Activated CD4-positive, alpha-beta T cell treated with anti-CD3 and anti-CD28 coated beads, Interleukin-2, amount 50 U/mL, for 4 hours (primary cell): ENCODE measurements at regions not wholly inside any gene's neighbourhood (a gene's known extent, or its start where the extent isn't known, plus 50 kb on each side); places are given as distances from the start of the nearest gene placed in this dataset.

Source experiments
- DNase-seq, 2 experiments: peaks; one replicate each; pipeline ENCODE4 v3.0.0-alpha.2; 2020

GRCh38 chr2:211241891-211242290, 685.5 kb downstream of the CPS1 start:
- no peak for DNase-seq

GRCh38 chr2:211247751-211248150, 691.4 kb downstream of the CPS1 start:
- no peak for DNase-seq

- DNase-seq: no peak
Measured at GRCh38 chr2:211248841-211249240, 692.4 kb downstream of the CPS1 start.

- no peak for DNase-seq
Measured at GRCh38 chr2:211251016-211251415, 694.6 kb downstream of the CPS1 start.

GRCh38 chr2:211258646-211259335, 702.4 kb downstream of the CPS1 start:
- DNase-seq: no peak

GRCh38 chr2:211259831-211260476, 703.6 kb downstream of the CPS1 start:
- no peak for DNase-seq

GRCh38 chr2:211270257-211270656, 713.9 kb downstream of the CPS1 start:
- DNase-seq: no peak

- no peak for DNase-seq
Measured at GRCh38 chr2:211281430-211282073, 725.2 kb downstream of the CPS1 start.

GRCh38 chr2:211302676-211303075, 746.3 kb downstream of the CPS1 start:
- no peak for DNase-seq

- no peak for DNase-seq
Measured at GRCh38 chr2:211306929-211307328, 750.5 kb downstream of the CPS1 start.
